IMR-90 (cell line): ENCODE measurements at regions not wholly inside any gene's neighbourhood (a gene's known extent, or its start where the extent isn't known, plus 50 kb on each side); places are given as distances from the start of the nearest gene placed in this dataset.

ENCODE experiments used
- ATAC-seq: fragments of 200-7000 bp; cut with Tn5 transposase; 2 replicates; pipeline ENCODE4 v1.9.1; 2020; ENCODE audit warnings: low read depth, mild to moderate bottlenecking, moderate library complexity
- BruUV-seq: library from RNA; stranded (reverse); fragments of 400-500 nt; replicated peaks from 2 replicates; lab custom pipeline; 2021; lab: Mats Ljungman, UMichigan
- CTCF ChIA-PET: fragments of 300-600 bp; formaldehyde crosslinking; extraction: SDS; loops from one replicate; lab custom pipeline; 2021; ENCODE audit warnings: antibody characterized with exemption; lab: Yijun Ruan, JAX
- POLR2A ChIA-PET: fragments of 300-600 bp; sonication (Branson Sonifier 250); formaldehyde crosslinking; loops from one replicate; lab custom pipeline; 2022; ENCODE audit warnings: antibody characterized with exemption; ENCODE audit not compliant: unreplicated experiment; lab: Charles Lee
- DNase-seq: peaks from one replicate; pipeline ENCODE4 v3.0.0; 2013
- H2AFZ ChIP-seq: replicated peaks from 2 replicates; pipeline ENCODE3; 2013; ENCODE audit warnings: low read length, mild to moderate bottlenecking; ENCODE audit not compliant: poor library complexity
- H2AK5ac ChIP-seq: 2 replicates; pipeline ENCODE4 v1.6.1; 2013; ENCODE audit warnings: low read depth, low read length, inconsistent platforms
- H2AK9ac ChIP-seq: replicated peaks from 2 replicates; pipeline ENCODE3; 2013; ENCODE audit warnings: mild to moderate bottlenecking, low read depth, low read length, moderate library complexity; ENCODE audit not compliant: poor library complexity
- H2BK120ac ChIP-seq: 2 replicates; pipeline ENCODE4 v1.6.1; 2013; ENCODE audit warnings: low read depth, low read length, inconsistent platforms
- H2BK15ac ChIP-seq: 3 replicates; pipeline ENCODE4 v1.6.1; 2013; ENCODE audit warnings: low read depth, low read length, inconsistent platforms
- H2BK20ac ChIP-seq: 2 replicates; pipeline ENCODE4 v1.6.1; 2013; ENCODE audit warnings: low read depth, mild to moderate bottlenecking, inconsistent platforms, low read length, moderate library complexity
- H2BK5ac ChIP-seq: 2 replicates; pipeline ENCODE4 v1.6.1; 2013; ENCODE audit warnings: mild to moderate bottlenecking, low read depth, low read length, inconsistent platforms; ENCODE audit not compliant: poor library complexity, severe bottlenecking
- H3K14ac ChIP-seq: replicated peaks from 2 replicates; pipeline ENCODE4 v1.6.1; 2013; ENCODE audit warnings: low read depth, low read length, inconsistent platforms
- H3K18ac ChIP-seq: 2 replicates; pipeline ENCODE4 v1.6.1; 2013; ENCODE audit warnings: low read depth, low read length, control low read depth
- H3K23ac ChIP-seq: 2 replicates; pipeline ENCODE4 v1.6.1; 2013; ENCODE audit warnings: low read depth, low read length, inconsistent platforms
- H3K27ac ChIP-seq: 2 replicates; pipeline ENCODE4 v1.5.1; 2013; ENCODE audit warnings: mild to moderate bottlenecking, control low read depth, low read length; ENCODE audit not compliant: insufficient read depth
- H3K27me3 ChIP-seq: 2 replicates; pipeline ENCODE4 v1.6.1; 2013; ENCODE audit warnings: low read length; ENCODE audit not compliant: control insufficient read depth, insufficient read depth
- H3K36me3 ChIP-seq: 2 replicates; pipeline ENCODE4 v1.6.1; 2013; ENCODE audit warnings: low read length, mixed read lengths; ENCODE audit not compliant: control insufficient read depth, insufficient read depth
- H3K4ac ChIP-seq: 2 replicates; pipeline ENCODE4 v1.6.1; 2013; ENCODE audit warnings: low read depth, low read length, inconsistent platforms
- H3K4me1 ChIP-seq: 2 replicates; pipeline ENCODE4 v1.6.1; 2013; ENCODE audit warnings: low read length, mixed read lengths; ENCODE audit not compliant: control insufficient read depth, insufficient read depth
- H3K4me2 ChIP-seq: 2 replicates; pipeline ENCODE4 v1.6.1; 2013; ENCODE audit warnings: low read depth, mild to moderate bottlenecking, control low read depth, low read length, moderate library complexity
- H3K4me3 ChIP-seq: 2 replicates; pipeline ENCODE4 v1.5.1; 2013; ENCODE audit warnings: low read depth, mild to moderate bottlenecking, control low read depth, low read length, moderate library complexity; ENCODE audit not compliant: insufficient read depth
- H3K56ac ChIP-seq: 2 replicates; pipeline ENCODE4 v1.6.1; 2013; ENCODE audit warnings: low read length, inconsistent platforms; ENCODE audit not compliant: insufficient read depth; ENCODE audit errors: extremely low read depth
- H3K79me1 ChIP-seq, 2 experiments: 2 replicates each; pipeline ENCODE4 v1.6.1; 2013; ENCODE audit warnings: low read length in 2 of 2, inconsistent platforms in 1 of 2, low read depth in 1 of 2
- H3K9ac ChIP-seq: 2 replicates; pipeline ENCODE4 v1.6.1; 2013; ENCODE audit warnings: low read depth, low read length, control low read depth
- H3K9me1 ChIP-seq: 2 replicates; pipeline ENCODE4 v1.6.1; 2013; ENCODE audit warnings: low read length, inconsistent platforms; ENCODE audit not compliant: insufficient read depth
- H3K9me3 ChIP-seq: 2 replicates; pipeline ENCODE4 v1.6.1; 2013; ENCODE audit warnings: low read length; ENCODE audit not compliant: control insufficient read depth, insufficient read depth
- H4K20me1 ChIP-seq: 2 replicates; pipeline ENCODE4 v1.6.1; 2013; ENCODE audit warnings: low read length, inconsistent platforms; ENCODE audit not compliant: insufficient read depth
- H4K5ac ChIP-seq: 2 replicates; pipeline ENCODE4 v1.6.1; 2013; ENCODE audit warnings: mild to moderate bottlenecking, low read depth, low read length, control low read depth
- H4K8ac ChIP-seq, 2 experiments: 2 replicates each; pipeline ENCODE4 v1.6.1; 2013; ENCODE audit warnings: low read depth in 2 of 2, low read length in 2 of 2, control low read depth in 1 of 2, inconsistent platforms in 1 of 2
- H4K91ac ChIP-seq: 2 replicates; pipeline ENCODE4 v1.6.1; 2013; ENCODE audit warnings: low read depth, low read length, inconsistent platforms; ENCODE audit not compliant: insufficient read depth
- MAFK ChIP-seq: IDR thresholded peaks from 2 replicates; pipeline ENCODE4 v1.6.1; 2012; ENCODE audit warnings: low read depth, low read length, improper control_type of control experiment
- SMC3 ChIP-seq: fragments of 150-350 bp; IDR thresholded peaks from 2 replicates; pipeline ENCODE4 v1.6.1; 2016; ENCODE audit warnings: low read depth, mild to moderate bottlenecking, antibody characterized with exemption, low read length, moderate library complexity
- WGBS, 2 experiments: methylation state at CpG; one replicate each; pipeline versions ENCODE4 v1.1.5 to v1.1.7; 2013; ENCODE audit warnings: missing lambda C conversion rate in 2 of 2; ENCODE audit not compliant: insufficient read length in 1 of 2; ENCODE audit errors: extremely low coverage in 2 of 2; 5-methylcytosine and 5-hydroxymethylcytosine counted together
- dilution Hi-C: fragments of 300-500 bp; cut with HindIII; formaldehyde crosslinking; loops from one replicate; pipeline ENCODE4 v1.14.3; 2018; ENCODE audit warnings: low sequenced_read_pairs; ENCODE audit not compliant: unreplicated experiment
- in situ Hi-C: fragments of 300-500 bp; cut with MboI; formaldehyde crosslinking; loops from 3 replicates; pipeline ENCODE4 v1.14.3; 2019; ENCODE audit warnings: low sequenced_read_pairs, inconsistent platforms, mixed read lengths
- intact Hi-C: fragments of 100-400 bp; cut with micrococcal nuclease; formaldehyde crosslinking; loops from 2 replicates; pipeline ENCODE4 v1.10.0; 2022

- no peak overlapping the region for H3K56ac ChIP-seq
- WGBS, 2 experiments, result no CpG with 5 or more reads among the region's 2 CpGs
- no peaks in the 10 kb centered on the region for H3K9me1 ChIP-seq
- H3K4me3 ChIP-seq, result no peak overlapping the region
- in situ Hi-C loops (no loop called here), intact Hi-C loops (no loop called here), dilution Hi-C loops (no loop called here)
- no peaks in the 10 kb centered on the region for H3K27me3 ChIP-seq
- peaks cover 15% of the 10 kb centered on the region for H3K4me1 ChIP-seq
- BruUV-seq, result no TSS peak
- no peak overlapping the region for H4K8ac ChIP-seq
- H3K27ac ChIP-seq, result no peak overlapping the region
- ChIA-PET POLR2A (no interaction called here), CTCF (interaction anchor here (0.6 to 0.9 kb wide), 2 partner anchors 8 to 51 kb away, joined by 3 to 4 read pairs; no protein-coding TSS in a partner anchor)
- H2AK9ac ChIP-seq, result no peak overlapping the region
- H2AK5ac ChIP-seq, result no peak overlapping the region
- no peak overlapping the region for H4K5ac ChIP-seq
- no peak overlapping the region for H2BK120ac ChIP-seq
- H4K20me1 ChIP-seq, result no peaks in the 10 kb centered on the region
- H3K18ac ChIP-seq, result no peak overlapping the region
- H3K4ac ChIP-seq, result no peak overlapping the region
- no peak overlapping the region for H3K9ac ChIP-seq
- no peak for TF ChIP-seq MAFK
- TF ChIP-seq SMC3, result no peak
- H4K91ac ChIP-seq, result no peak overlapping the region
- H3K36me3 ChIP-seq, result no peaks in the 10 kb centered on the region
- DNase-seq, result no peak
- no peak overlapping the region for H2BK20ac ChIP-seq
- no peak for ATAC-seq
- no peak overlapping the region for H2AFZ ChIP-seq
- no peak overlapping the region for H3K4me2 ChIP-seq
- no peaks in the 10 kb centered on the region for H3K9me3 ChIP-seq
- H2BK15ac ChIP-seq, result no peak overlapping the region
- H3K23ac ChIP-seq, result no peak overlapping the region
- no peak overlapping the region for H3K14ac ChIP-seq
- no peaks in the 10 kb centered on the region for H3K79me1 ChIP-seq
- no peak overlapping the region for H2BK5ac ChIP-seq
These were observed 119.0 kb downstream of the ALDH8A1 start for GRCh38 chr6:134830940-134831339.
